Upper lobe of left lung (tissue), 4 donors: ENCODE measurements at regions not wholly inside any gene's neighbourhood (a gene's known extent, or its start where the extent isn't known, plus 50 kb on each side); places are given as distances from the start of the nearest gene placed in this dataset.

Source experiments
- CTCF ChIP-seq, 6 experiments: fragments of 450-650 bp in 4 of 6; fragments of 200-600 bp in 2 of 6; sonication (generic) in 2 of 6; IDR thresholded peaks; one replicate each; pipeline ENCODE4 v1.5.1; 2016 to 2019; ENCODE audit warnings: antibody characterized with exemption in 6 of 6
- EP300 ChIP-seq, 4 donors: sonication (generic); formaldehyde crosslinking; IDR thresholded peaks; one replicate each; pipeline ENCODE4 v1.5.1; 2017; ENCODE audit warnings: antibody characterized with exemption in 4 of 4, control low read depth in 2 of 4
- POLR2A ChIP-seq, 4 donors: fragments of 450-650 bp; IDR thresholded peaks; one replicate each; pipeline ENCODE4 v1.5.1; 2016 to 2017; ENCODE audit warnings: antibody characterized with exemption in 4 of 4, mild to moderate bottlenecking in 2 of 4
- POLR2AphosphoS5 ChIP-seq, 2 donors: sonication (generic); formaldehyde crosslinking; IDR thresholded peaks; one replicate each; pipeline ENCODE4 v1.5.1; 2017; ENCODE audit warnings: antibody characterized with exemption in 2 of 2

- TF ChIP-seq CTCF (IDR thresholded peaks at IDR 0.05), result no peak
- no peak for TF ChIP-seq POLR2AphosphoS5 (IDR thresholded peaks at IDR 0.05)
- TF ChIP-seq EP300 (IDR thresholded peaks at IDR 0.05), result no peak
- no peak for TF ChIP-seq POLR2A (IDR thresholded peaks at IDR 0.05)
Observed at GRCh38 chr5:92801911-92802310, 779.1 kb downstream of the NR2F1-AS1 start.
